Naive thymus-derived CD4-positive, alpha-beta T cell (primary cell): ENCODE measurements at regions not wholly inside any gene's neighbourhood (a gene's known extent, or its start where the extent isn't known, plus 50 kb on each side); places are given as distances from the start of the nearest gene placed in this dataset.

Source experiments
- ATAC-seq: fragments of 150-1000 bp; cut with Tn5 transposase; 2 replicates; pipeline ENCODE4 v1.10.0; 2021; ENCODE audit warnings: mild to moderate bottlenecking, moderate library complexity
- CTCF ChIA-PET: fragments of 350-600 bp; sonication (Branson Sonifier 250); formaldehyde crosslinking; loops from one replicate; lab custom pipeline; 2021; ENCODE audit warnings: antibody characterized with exemption; lab: Charles Lee
- POLR2A ChIA-PET: fragments of 350-600 bp; sonication (Branson Sonifier 250); formaldehyde crosslinking; loops from one replicate; lab custom pipeline; 2021; ENCODE audit warnings: antibody characterized with exemption, inconsistent platforms; lab: Charles Lee
- DNase-seq, 9 donors: peaks; one replicate each; pipeline versions ENCODE4 v3.0.0 to v3.0.0-alpha.2; 2020 to 2022; ENCODE audit warnings: mixed read lengths in 1 of 9
- H3K27ac ChIP-seq: one replicate; pipeline ENCODE4 v1.7.0; 2013; ENCODE audit warnings: mild to moderate bottlenecking, low read depth, low read length, moderate library complexity
- H3K27me3 ChIP-seq, 2 donors: one replicate each; pipeline ENCODE4 v1.7.0; 2013; ENCODE audit warnings: low read length in 2 of 2, mild to moderate bottlenecking in 2 of 2, moderate library complexity in 2 of 2; ENCODE audit not compliant: control insufficient read depth in 2 of 2, insufficient read depth in 2 of 2
- H3K36me3 ChIP-seq, 3 experiments: 1 replicate in 2 of 3; 2 replicates in 1 of 3; pipeline ENCODE4 v1.7.0; 2013; ENCODE audit warnings: low read length in 3 of 3, mild to moderate bottlenecking in 3 of 3, moderate library complexity in 1 of 3; ENCODE audit not compliant: insufficient read depth in 3 of 3, control insufficient read depth in 2 of 3
- H3K4me1 ChIP-seq, 2 donors: one replicate each; pipeline ENCODE4 v1.7.0; 2013; ENCODE audit warnings: low read length in 2 of 2, mild to moderate bottlenecking in 2 of 2, moderate library complexity in 1 of 2; ENCODE audit not compliant: control insufficient read depth in 2 of 2, insufficient read depth in 2 of 2
- H3K4me3 ChIP-seq: 2 replicates; pipeline ENCODE4 v1.7.0; 2013; ENCODE audit warnings: mild to moderate bottlenecking, low read length
- H3K9me3 ChIP-seq, 3 experiments: 1 replicate in 2 of 3; 2 replicates in 1 of 3; pipeline ENCODE4 v1.7.0; 2013; ENCODE audit warnings: low read length in 3 of 3; ENCODE audit not compliant: control insufficient read depth in 2 of 3
- H3K27ac Mint-ChIP-seq, 9 donors: one replicate each; pipeline ENCODE4 v1.8.0; 2020 to 2022; ENCODE audit warnings: mixed read lengths in 9 of 9, mild to moderate bottlenecking in 8 of 9, moderate library complexity in 5 of 9, inconsistent platforms in 2 of 9
- H3K27me3 Mint-ChIP-seq, 5 donors: one replicate each; pipeline ENCODE4 v1.8.0; 2021 to 2022; ENCODE audit warnings: mixed read lengths in 5 of 5, mild to moderate bottlenecking in 1 of 5
- H3K36me3 Mint-ChIP-seq, 5 donors: one replicate each; pipeline ENCODE4 v1.8.0; 2020 to 2022; ENCODE audit warnings: mixed read lengths in 5 of 5, mild to moderate bottlenecking in 3 of 5, inconsistent platforms in 1 of 5
- H3K4me1 Mint-ChIP-seq, 7 donors: one replicate each; pipeline ENCODE4 v1.8.0; 2020 to 2022; ENCODE audit warnings: mixed read lengths in 7 of 7, mild to moderate bottlenecking in 3 of 7, inconsistent platforms in 1 of 7
- H3K4me3 Mint-ChIP-seq, 10 donors: one replicate each; pipeline ENCODE4 v1.8.0; 2020 to 2022; ENCODE audit warnings: mild to moderate bottlenecking in 10 of 10, mixed read lengths in 10 of 10, moderate library complexity in 6 of 10, inconsistent platforms in 2 of 10
- H3K9me3 Mint-ChIP-seq, 11 donors: one replicate each; pipeline ENCODE4 v1.8.0; 2020 to 2022; ENCODE audit warnings: mixed read lengths in 11 of 11, mild to moderate bottlenecking in 4 of 11, inconsistent platforms in 1 of 11, moderate library complexity in 1 of 11
- intact Hi-C, 2 donors: fragments of 100-400 bp; cut with micrococcal nuclease; formaldehyde crosslinking; loops; one replicate each; pipeline ENCODE4 v1.15.1; 2023

GRCh38 chr22:49533886-49534285 is 293.8 kb downstream of the BRD1 start:
- Histone ChIP-seq H3K27ac (no peak overlapping the region), H3K9me3 (no peaks in the 10 kb centered on the region), H3K36me3 (no peaks in the 10 kb centered on the region), H3K4me3 (no peak overlapping the region), H3K27me3 (no peaks in the 10 kb centered on the region), H3K4me1 (no peaks in the 10 kb centered on the region)
- DNase-seq, result no peak
- no peak for ATAC-seq
- peaks cover 0 to 15% (median 0%) of the 10 kb centered on the region in 5 donors for H3K36me3 Mint-ChIP-seq
- POLR2A ChIA-PET, result no interaction called here
- H3K27ac Mint-ChIP-seq, result no peak overlapping the region
- CTCF ChIA-PET, result no interaction called here
- intact Hi-C loops, result no loop called here
- peaks cover 0 to 3% (median 0%) of the 10 kb centered on the region in 7 donors for H3K4me1 Mint-ChIP-seq
- no peak overlapping the region for H3K4me3 Mint-ChIP-seq
- H3K27me3 Mint-ChIP-seq, result no peaks in the 10 kb centered on the region
- H3K9me3 Mint-ChIP-seq, result peaks cover 0 to 3% (median 0%) of the 10 kb centered on the region in 11 donors

- H3K4me3 Mint-ChIP-seq, result no peak overlapping the region
- H3K9me3 Mint-ChIP-seq, result peaks cover 0 to 3% (median 0%) of the 10 kb centered on the region in 11 donors
- H3K9me3 ChIP-seq, result no peaks in the 10 kb centered on the region
- H3K27me3 Mint-ChIP-seq, result no peaks in the 10 kb centered on the region
- no peak overlapping the region for H3K27ac Mint-ChIP-seq
- H3K27me3 ChIP-seq, result no peaks in the 10 kb centered on the region
- no peaks in the 10 kb centered on the region for H3K36me3 ChIP-seq
- H3K4me1 ChIP-seq, result no peaks in the 10 kb centered on the region
- ChIA-PET CTCF (no interaction called here), POLR2A (no interaction called here)
- H3K4me3 ChIP-seq, result no peak overlapping the region
- H3K4me1 Mint-ChIP-seq, result peaks cover 0 to 6% (median 0%) of the 10 kb centered on the region in 7 donors
- ATAC-seq (no peak), DNase-seq (no peak)
- intact Hi-C loops, result no loop called here
- H3K27ac ChIP-seq, result no peak overlapping the region
- peaks cover 0 to 15% (median 0%) of the 10 kb centered on the region in 5 donors for H3K36me3 Mint-ChIP-seq
Measured at GRCh38 chr22:49532869-49533802, 294.5 kb downstream of the BRD1 start.

- Histone ChIP-seq H3K4me3 (no peak overlapping the region), H3K27me3 (no peaks in the 10 kb centered on the region), H3K36me3 (no peaks in the 10 kb centered on the region), H3K9me3 (no peaks in the 10 kb centered on the region), H3K4me1 (no peaks in the 10 kb centered on the region), H3K27ac (no peak overlapping the region)
- intact Hi-C loops, result no loop called here
- DNase-seq (no peak), ATAC-seq (no peak)
- Mint-ChIP-seq H3K4me1 (peaks cover 0 to 10% (median 0%) of the 10 kb centered on the region in 7 donors), H3K9me3 (peaks cover 0 to 3% (median 0%) of the 10 kb centered on the region in 11 donors), H3K36me3 (peaks cover 0 to 14% (median 0%) of the 10 kb centered on the region in 5 donors), H3K27ac (no peak overlapping the region), H3K4me3 (no peak overlapping the region), H3K27me3 (no peaks in the 10 kb centered on the region)
- ChIA-PET CTCF (no interaction called here), POLR2A (no interaction called here)
Measured at GRCh38 chr22:49531368-49531791, 296.3 kb downstream of the BRD1 start.

- Histone ChIP-seq H3K4me1 (no peaks in the 10 kb centered on the region), H3K9me3 (no peaks in the 10 kb centered on the region), H3K36me3 (no peaks in the 10 kb centered on the region), H3K27me3 (no peaks in the 10 kb centered on the region), H3K4me3 (no peak overlapping the region), H3K27ac (no peak overlapping the region)
- Mint-ChIP-seq H3K27ac (no peak overlapping the region), H3K4me1 (peaks cover 0 to 10% (median 0%) of the 10 kb centered on the region in 7 donors), H3K4me3 (no peak overlapping the region), H3K9me3 (peaks cover 0 to 3% (median 0%) of the 10 kb centered on the region in 11 donors), H3K27me3 (no peaks in the 10 kb centered on the region), H3K36me3 (peaks cover 0 to 11% (median 0%) of the 10 kb centered on the region in 5 donors)
- intact Hi-C loops, result no loop called here
- CTCF ChIA-PET, result no interaction called here
- POLR2A ChIA-PET, result no interaction called here
- ATAC-seq, result no peak
- DNase-seq, result no peak
Measured at GRCh38 chr22:49530671-49531367, 296.9 kb downstream of the BRD1 start.

GRCh38 chr22:49528420-49528720 is 299.3 kb downstream of the BRD1 start:
- no peaks in the 10 kb centered on the region for H3K27me3 ChIP-seq
- no peak overlapping the region for H3K4me3 ChIP-seq
- CTCF ChIA-PET, result no interaction called here
- Mint-ChIP-seq H3K9me3 (peaks cover 0 to 3% (median 0%) of the 10 kb centered on the region in 11 donors), H3K27me3 (no peaks in the 10 kb centered on the region), H3K36me3 (peaks cover 0 to 11% (median 0%) of the 10 kb centered on the region in 5 donors), H3K4me3 (no peak overlapping the region), H3K4me1 (peaks cover 0 to 10% (median 0%) of the 10 kb centered on the region in 7 donors), H3K27ac (no peak overlapping the region)
- intact Hi-C loops, result no loop called here
- H3K27ac ChIP-seq, result no peak overlapping the region
- ATAC-seq (no peak), DNase-seq (no peak)
- H3K9me3 ChIP-seq, result no peaks in the 10 kb centered on the region
- POLR2A ChIA-PET, result no interaction called here
- H3K4me1 ChIP-seq, result no peaks in the 10 kb centered on the region
- H3K36me3 ChIP-seq, result no peaks in the 10 kb centered on the region

GRCh38 chr22:49527611-49528419 is 299.9 kb downstream of the BRD1 start:
- intact Hi-C loops, result no loop called here
- Mint-ChIP-seq H3K27me3 (no peaks in the 10 kb centered on the region), H3K4me3 (no peak overlapping the region), H3K9me3 (peaks cover 0 to 3% (median 0%) of the 10 kb centered on the region in 11 donors), H3K4me1 (peaks cover 0 to 10% (median 0%) of the 10 kb centered on the region in 7 donors), H3K36me3 (peaks cover 0 to 11% (median 0%) of the 10 kb centered on the region in 5 donors), H3K27ac (peak overlapping the region in 1 of 9 donors; percentile 8)
- Histone ChIP-seq H3K27ac (no peak overlapping the region), H3K4me1 (no peaks in the 10 kb centered on the region), H3K36me3 (no peaks in the 10 kb centered on the region), H3K4me3 (no peak overlapping the region), H3K27me3 (no peaks in the 10 kb centered on the region), H3K9me3 (no peaks in the 10 kb centered on the region)
- no peak for ATAC-seq
- DNase-seq, result no peak
- ChIA-PET POLR2A (no interaction called here), CTCF (no interaction called here)
